Neural crest cell (in vitro differentiated cells): ENCODE measurements at regions not wholly inside any gene's neighbourhood (a gene's known extent, or its start where the extent isn't known, plus 50 kb on each side); places are given as distances from the start of the nearest gene placed in this dataset.

Source experiments
- DNase-seq: peaks from one replicate; pipeline ENCODE4 v3.0.0; 2021; ENCODE audit warnings: low read depth, mixed read lengths, low spot score
- H3K27ac Mint-ChIP-seq: one replicate; pipeline ENCODE4 v1.8.0; 2021; ENCODE audit warnings: mild to moderate bottlenecking, mixed read lengths; ENCODE audit not compliant: unreplicated experiment
- H3K27me3 Mint-ChIP-seq: 2 replicates; pipeline ENCODE4 v1.8.0; 2021; ENCODE audit warnings: low read depth, mild to moderate bottlenecking, mixed read lengths
- H3K36me3 Mint-ChIP-seq: 2 replicates; pipeline ENCODE4 v1.8.0; 2021; ENCODE audit warnings: low read depth, mild to moderate bottlenecking, mixed read lengths
- H3K4me1 Mint-ChIP-seq: 2 replicates; pipeline ENCODE4 v1.8.0; 2021; ENCODE audit warnings: mixed read lengths
- H3K4me3 Mint-ChIP-seq: one replicate; pipeline ENCODE4 v1.8.0; 2021; ENCODE audit warnings: mild to moderate bottlenecking, mixed read lengths
- H3K9me3 Mint-ChIP-seq: 2 replicates; pipeline ENCODE4 v1.8.0; 2021; ENCODE audit warnings: mixed read lengths
- CTCF ChIP-seq: fragments of 200-600 bp; sonication (generic); conservative IDR thresholded peaks from 2 replicates; pipeline ENCODE4 v1.5.0; 2021; ENCODE audit warnings: antibody characterized with exemption, mild to moderate bottlenecking

GRCh38 chrX:42585842-42586621, 191.9 kb downstream of the PPP1R2C start:
- H3K9me3 Mint-ChIP-seq: peaks cover 3% of the 10 kb centered on the region
- H3K27ac Mint-ChIP-seq: no peak overlapping the region
- no peak for DNase-seq
- TF ChIP-seq CTCF: no peak
- H3K27me3 Mint-ChIP-seq: no peaks in the 10 kb centered on the region
- peaks cover 8% of the 10 kb centered on the region for H3K36me3 Mint-ChIP-seq
- H3K4me1 Mint-ChIP-seq: no peaks in the 10 kb centered on the region
- H3K4me3 Mint-ChIP-seq: no peak overlapping the region

- H3K4me3 Mint-ChIP-seq: no peak overlapping the region
- no peaks in the 10 kb centered on the region for H3K36me3 Mint-ChIP-seq
- no peaks in the 10 kb centered on the region for H3K27me3 Mint-ChIP-seq
- no peak for TF ChIP-seq CTCF
- no peaks in the 10 kb centered on the region for H3K4me1 Mint-ChIP-seq
- no peak overlapping the region for H3K27ac Mint-ChIP-seq
- no peaks in the 10 kb centered on the region for H3K9me3 Mint-ChIP-seq
- no peak for DNase-seq
These were observed 200.0 kb downstream of the PPP1R2C start for GRCh38 chrX:42577936-42578470.

- H3K36me3 Mint-ChIP-seq: no peaks in the 10 kb centered on the region
- TF ChIP-seq CTCF: no peak
- no peak overlapping the region for H3K4me3 Mint-ChIP-seq
- peaks cover 5% of the 10 kb centered on the region for H3K27me3 Mint-ChIP-seq
- no peak for DNase-seq
- no peak overlapping the region for H3K27ac Mint-ChIP-seq
- no peaks in the 10 kb centered on the region for H3K4me1 Mint-ChIP-seq
- peaks cover 5% of the 10 kb centered on the region for H3K9me3 Mint-ChIP-seq
These were observed 210.7 kb downstream of the PPP1R2C start for GRCh38 chrX:42567268-42567667.

- TF ChIP-seq CTCF: no peak
- Mint-ChIP-seq H3K36me3 (no peaks in the 10 kb centered on the region), H3K4me1 (no peaks in the 10 kb centered on the region), H3K9me3 (no peaks in the 10 kb centered on the region), H3K4me3 (no peak overlapping the region), H3K27me3 (peaks cover 4% of the 10 kb centered on the region), H3K27ac (no peak overlapping the region)
- no peak for DNase-seq
These were observed 212.2 kb downstream of the PPP1R2C start for GRCh38 chrX:42565739-42566138.

GRCh38 chrX:42546800-42547199, 231.2 kb downstream of the PPP1R2C start:
- Mint-ChIP-seq H3K27ac (no peak overlapping the region), H3K27me3 (no peaks in the 10 kb centered on the region), H3K9me3 (peaks cover 14% of the 10 kb centered on the region), H3K36me3 (no peaks in the 10 kb centered on the region), H3K4me3 (no peak overlapping the region), H3K4me1 (no peaks in the 10 kb centered on the region)
- no peak for TF ChIP-seq CTCF
- DNase-seq: no peak
